ENCODE measurements at regions not wholly inside any gene's neighbourhood (a gene's known extent, or its start where the extent isn't known, plus 50 kb on each side); places are given as distances from the start of the nearest gene placed in this dataset.

DNA sequence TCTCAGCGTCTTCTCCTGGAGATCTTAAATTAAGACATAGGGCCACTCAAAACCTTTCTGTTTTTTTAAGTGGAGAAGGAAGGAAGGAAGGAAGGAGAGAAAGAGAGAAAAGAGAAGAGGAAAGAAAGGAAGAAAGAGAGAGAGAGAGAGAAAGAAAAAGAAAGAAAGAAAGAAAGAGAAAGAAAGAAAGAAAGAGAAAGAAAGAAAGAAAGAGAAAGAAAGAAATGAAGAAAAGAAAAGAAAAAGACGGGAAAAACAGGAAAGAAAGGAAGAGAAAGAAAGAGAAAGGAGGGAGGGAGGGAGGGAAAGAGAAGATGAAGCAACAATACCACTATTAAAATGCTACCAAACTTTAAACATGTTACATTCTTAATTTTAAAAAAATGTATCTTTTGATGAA, 336.5 kb upstream of the ARID1B start (continued):
- TF ChIP-seq ZNF331 (CRISPR knock-in tag; IDR thresholded peaks at IDR 0.05; ENCODE audit: low read depth): no peak
- no peak for TF ChIP-seq ZNF114 (CRISPR knock-in tag; IDR thresholded peaks at IDR 0.05)
- TF ChIP-seq, protein P1, sequence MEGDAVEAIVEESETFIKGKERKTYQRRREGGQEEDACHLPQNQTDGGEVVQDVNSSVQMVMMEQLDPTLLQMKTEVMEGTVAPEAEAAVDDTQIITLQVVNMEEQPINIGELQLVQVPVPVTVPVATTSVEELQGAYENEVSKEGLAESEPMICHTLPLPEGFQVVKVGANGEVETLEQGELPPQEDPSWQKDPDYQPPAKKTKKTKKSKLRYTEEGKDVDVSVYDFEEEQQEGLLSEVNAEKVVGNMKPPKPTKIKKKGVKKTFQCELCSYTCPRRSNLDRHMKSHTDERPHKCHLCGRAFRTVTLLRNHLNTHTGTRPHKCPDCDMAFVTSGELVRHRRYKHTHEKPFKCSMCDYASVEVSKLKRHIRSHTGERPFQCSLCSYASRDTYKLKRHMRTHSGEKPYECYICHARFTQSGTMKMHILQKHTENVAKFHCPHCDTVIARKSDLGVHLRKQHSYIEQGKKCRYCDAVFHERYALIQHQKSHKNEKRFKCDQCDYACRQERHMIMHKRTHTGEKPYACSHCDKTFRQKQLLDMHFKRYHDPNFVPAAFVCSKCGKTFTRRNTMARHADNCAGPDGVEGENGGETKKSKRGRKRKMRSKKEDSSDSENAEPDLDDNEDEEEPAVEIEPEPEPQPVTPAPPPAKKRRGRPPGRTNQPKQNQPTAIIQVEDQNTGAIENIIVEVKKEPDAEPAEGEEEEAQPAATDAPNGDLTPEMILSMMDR (conservative IDR thresholded peaks at IDR 0.05; ENCODE audit: low read depth in 2 of 2): no peak
- no peak for TF ChIP-seq NANOG (IDR thresholded peaks at IDR 0.05; ENCODE audit: borderline replicate concordance)
- no peak for TF ChIP-seq EZH2 (IDR thresholded peaks at IDR 0.05; ENCODE audit: low read depth, unreplicated experiment)
- TF ChIP-seq CREB1 (CRISPR knock-in tag; IDR thresholded peaks at IDR 0.05; ENCODE audit: low read depth): no peak

DNA sequence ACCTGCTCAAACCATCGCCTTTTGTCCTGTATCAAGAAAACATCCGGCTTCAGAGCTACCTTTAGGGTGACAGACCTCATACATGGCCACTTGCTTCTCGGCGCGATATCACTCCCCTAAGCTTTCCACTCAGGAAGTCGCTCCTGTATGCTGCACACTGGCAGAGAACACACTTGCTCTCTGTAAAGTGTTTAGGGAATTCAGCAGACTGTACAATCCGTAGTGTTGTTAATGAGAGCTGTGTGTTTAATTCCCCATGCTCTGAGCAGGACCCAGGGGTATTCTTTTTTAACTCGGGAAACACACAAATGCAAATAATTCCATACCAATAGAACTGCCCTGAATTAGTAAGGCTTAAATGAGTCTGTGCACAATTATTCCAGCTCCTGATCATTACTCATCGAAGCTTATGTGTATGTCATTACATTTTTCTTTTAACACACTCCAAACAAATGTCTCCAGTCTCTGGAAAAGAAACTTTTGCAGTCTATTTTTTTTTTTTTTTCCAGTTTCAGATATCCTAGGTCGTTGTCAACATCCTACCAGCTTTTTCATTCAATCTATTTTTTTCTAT, 338.7 kb upstream of the ARID1B start:
- DNase-seq (ENCODE audit: low spot score): no peak
- peaks cover 4% of the 10 kb centered on the region; the same call in 1 of the 2 replicates for H3K9me2 ChIP-seq (ENCODE audit: insufficient read depth)
- no peak overlapping the region for H3K4me3 ChIP-seq
- no peak for ATAC-seq
- no peaks in the 10 kb centered on the region for H3K36me3 ChIP-seq (ENCODE audit: insufficient read depth)
- H3K27me3 ChIP-seq (ENCODE audit: insufficient read depth): no peaks in the 10 kb centered on the region
- peak overlapping the region; percentile 89; the same call in 1 of the 2 replicates for H2AFZ ChIP-seq
- TF ChIP-seq JUNB (IDR thresholded peaks at IDR 0.05; ENCODE audit: unreplicated experiment): no peak
- H3K4me2 ChIP-seq: no peak overlapping the region
- H3K27ac ChIP-seq (ENCODE audit: low read depth): no peak overlapping the region
- H3K27ac Mint-ChIP-seq: no peak overlapping the region
- H3F3A ChIP-seq (replicated peaks; ENCODE audit: low read depth): no peaks in the 10 kb centered on the region
- no peaks in the 10 kb centered on the region for H4K20me1 ChIP-seq (replicated peaks; ENCODE audit: insufficient read depth)
- H3K4me1 ChIP-seq (ENCODE audit: insufficient read depth): 0 out of 2 replicates have a peak, but pooled peaks cover 10% of the 10 kb centered on the region
- H3K4me3 Mint-ChIP-seq: no peak overlapping the region
- H3K79me2 ChIP-seq (replicated peaks; ENCODE audit: insufficient read depth): no peaks in the 10 kb centered on the region
- H3K9me3 Mint-ChIP-seq: peaks cover 8% of the 10 kb centered on the region; the same call in 2 of the 3 replicates
- peaks cover 8% of the 10 kb centered on the region; the same call in 2 of the 3 replicates for H3K4me1 Mint-ChIP-seq
- peaks cover 2% of the 10 kb centered on the region for H3K27me3 Mint-ChIP-seq (ENCODE audit: insufficient read depth, low read depth, poor library complexity)
- H3K36me3 Mint-ChIP-seq (ENCODE audit: low read depth): no peaks in the 10 kb centered on the region; the same call in 2 of the 3 replicates

DNA sequence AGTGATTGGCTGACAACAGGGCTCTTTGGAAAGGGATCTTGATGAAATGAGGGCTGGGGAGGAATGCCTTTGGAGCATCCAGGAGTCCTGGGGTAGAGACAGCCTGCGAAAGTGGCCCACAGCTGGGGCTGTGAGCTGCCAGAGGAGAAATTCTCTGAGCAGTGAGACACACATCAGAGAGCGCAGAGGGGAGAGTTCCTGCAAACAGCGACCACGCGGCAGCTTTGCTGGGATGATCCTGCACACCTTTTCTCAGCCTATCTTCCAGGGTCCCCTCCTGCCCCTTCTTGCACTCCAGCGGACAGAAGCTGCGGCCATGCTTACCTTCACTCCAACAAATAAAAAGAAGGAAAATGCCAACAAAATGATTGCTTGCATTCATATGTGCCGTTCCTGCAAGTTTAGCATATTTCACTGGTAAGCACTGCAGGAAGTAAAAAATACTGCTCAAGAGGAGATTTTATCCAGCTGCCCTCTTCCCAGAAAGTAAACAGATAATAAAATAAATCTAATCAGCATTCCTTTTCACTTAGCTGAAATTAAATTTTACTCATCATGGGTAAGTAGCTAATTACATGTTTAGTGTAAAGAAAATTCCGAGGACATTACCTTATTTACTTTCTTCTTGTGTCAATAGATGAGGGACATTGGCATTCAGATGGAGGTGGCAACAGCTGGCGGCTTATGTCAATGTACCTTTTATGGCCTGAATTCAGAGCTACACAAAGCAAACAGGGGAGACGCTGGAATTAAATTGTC, 339.9 kb upstream of the ARID1B start:
- no peak overlapping the region for H3K4me3 Mint-ChIP-seq
- Histone ChIP-seq H2AFZ (peak overlapping the region; percentile 89), H3K79me2 (replicated peaks; ENCODE audit: insufficient read depth) (no peaks in the 10 kb centered on the region), H3F3A (replicated peaks; ENCODE audit: low read depth) (no peaks in the 10 kb centered on the region), H3K27me3 (ENCODE audit: insufficient read depth) (no peaks in the 10 kb centered on the region), H3K4me3 (no peak overlapping the region), H3K4me2 (no peak overlapping the region), H3K27ac (ENCODE audit: low read depth) (no peak overlapping the region), H3K4me1 (ENCODE audit: insufficient read depth) (0 out of 2 replicates have a peak, but pooled peaks cover 10% of the 10 kb centered on the region), H3K36me3 (ENCODE audit: insufficient read depth) (no peaks in the 10 kb centered on the region), H3K9me2 (ENCODE audit: insufficient read depth) (peaks cover 7% of the 10 kb centered on the region; the same call in 1 of the 2 replicates), H4K20me1 (replicated peaks; ENCODE audit: insufficient read depth) (no peaks in the 10 kb centered on the region)
- H3K9me3 Mint-ChIP-seq: peaks cover 8% of the 10 kb centered on the region; the same call in 2 of the 3 replicates
- no peaks in the 10 kb centered on the region; the same call in 2 of the 3 replicates for H3K36me3 Mint-ChIP-seq (ENCODE audit: low read depth)
- ATAC-seq: no peak
- peaks cover 8% of the 10 kb centered on the region; the same call in 2 of the 3 replicates for H3K4me1 Mint-ChIP-seq
- no peak for DNase-seq (ENCODE audit: low spot score)
- no peak overlapping the region; the same call in 1 of the 2 replicates for H3K27ac Mint-ChIP-seq
- peaks cover 2% of the 10 kb centered on the region for H3K27me3 Mint-ChIP-seq (ENCODE audit: insufficient read depth, low read depth, poor library complexity)
- TF ChIP-seq, protein P1 (conservative IDR thresholded peaks at IDR 0.05; ENCODE audit: low read depth in 2 of 2): no peak
- TF ChIP-seq NANOG (IDR thresholded peaks at IDR 0.05; ENCODE audit: borderline replicate concordance): no peak

Measured in GM23338 (cell line).